Epidermal melanocyte (primary cell): ENCODE measurements at regions not wholly inside any gene's neighbourhood (a gene's known extent, or its start where the extent isn't known, plus 50 kb on each side); places are given as distances from the start of the nearest gene placed in this dataset.
"Not testable (repeated sequence)": the region's sequence is repeated elsewhere in the genome, so short reads cannot be mapped to it uniquely, and the experiment has no call there.

Experiments
- DNase-seq: peaks from one replicate; pipeline ENCODE4 v3.0.0; 2011; ENCODE audit warnings: low spot score; ENCODE audit not compliant: insufficient read length

DNA sequence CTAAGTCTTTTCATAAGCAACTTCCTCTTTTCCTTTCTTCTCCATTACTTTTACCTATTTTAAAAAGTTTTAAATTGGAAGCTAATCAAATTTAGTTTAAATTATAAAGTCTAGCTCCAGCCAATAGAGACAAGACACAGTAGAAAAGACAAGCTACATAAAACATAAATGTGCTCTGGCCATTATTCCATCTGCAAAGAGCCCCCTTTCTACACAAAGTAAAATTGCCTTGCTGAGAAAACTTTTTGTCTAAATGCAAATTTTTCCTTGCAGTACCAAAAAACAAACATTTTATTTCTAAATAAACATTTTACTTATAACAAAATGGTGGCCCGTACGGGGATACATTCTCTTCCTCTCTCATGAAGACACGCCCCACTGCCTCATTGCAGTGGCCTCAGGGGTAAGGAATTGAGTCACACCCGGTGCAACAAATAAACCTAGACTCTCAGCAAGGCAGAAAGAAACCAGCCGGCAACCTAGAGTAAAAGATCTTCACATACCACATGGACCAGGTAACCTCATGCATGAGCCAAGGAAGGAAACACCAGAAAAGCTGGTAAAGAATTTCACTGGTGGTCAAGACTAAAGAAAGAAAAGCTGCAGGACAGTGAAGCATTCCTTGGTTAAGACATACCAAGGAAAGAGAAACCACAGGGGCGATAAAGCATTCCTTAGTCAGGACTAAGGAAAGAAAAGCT lies 71.6 kb upstream of the ZNF746 start:
- no peak for DNase-seq

GRCh38 chr7:149568218-149568617 lies 70.6 kb upstream of the ZNF746 start:
- DNase-seq: no peak

GRCh38 chr7:149566103-149566502 lies 68.5 kb upstream of the ZNF746 start:
- no peak for DNase-seq

DNA sequence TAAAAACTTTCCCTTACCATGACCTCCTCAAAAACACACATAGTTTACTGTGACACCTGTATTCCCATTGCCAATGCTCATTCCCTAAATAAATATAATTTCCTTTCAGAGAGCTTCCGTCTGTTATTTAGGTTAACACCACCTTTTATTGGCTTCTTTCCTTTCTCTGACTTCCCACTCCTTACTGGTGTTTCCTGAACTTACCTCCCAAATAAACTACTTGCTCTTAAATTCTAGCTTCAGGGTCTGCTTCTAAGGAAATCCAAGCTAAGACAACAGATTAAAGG lies 67.4 kb upstream of the ZNF746 start:
- no peak for DNase-seq

DNA sequence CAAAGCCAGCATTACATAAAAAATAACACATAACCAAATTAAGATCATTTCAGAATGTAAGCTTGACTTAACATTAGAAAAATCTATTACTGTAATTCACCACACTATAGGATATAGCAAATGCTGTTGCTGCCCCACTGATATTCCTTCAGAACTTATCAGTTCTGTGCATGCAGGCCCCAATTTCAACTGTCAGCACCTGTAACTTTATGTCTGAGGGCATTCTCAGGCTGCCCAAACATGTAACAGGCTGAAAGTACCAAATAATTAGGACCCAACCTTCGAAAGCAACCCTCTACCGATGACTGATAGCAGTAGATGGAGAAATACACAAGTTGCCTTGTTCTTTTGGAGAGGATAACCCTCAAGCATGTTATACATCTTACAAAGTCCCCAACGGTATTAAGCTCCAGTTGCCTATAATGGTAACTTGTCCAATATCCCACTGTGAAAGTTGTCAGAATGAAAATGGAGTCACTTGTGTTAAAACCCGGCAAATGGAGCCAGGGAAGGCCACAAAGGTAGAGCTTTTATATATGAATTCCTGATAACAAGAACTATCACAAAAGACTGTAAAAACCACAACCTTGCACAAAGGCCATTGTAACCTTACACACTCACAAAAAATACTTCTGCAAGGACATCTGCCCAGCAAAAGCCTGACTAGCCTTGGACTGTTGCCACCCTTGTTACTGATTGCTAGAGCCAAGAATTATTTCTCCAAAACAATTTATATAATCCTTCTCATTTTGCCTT lies 66.9 kb upstream of the ZNF746 start:
- DNase-seq: no peak

DNA sequence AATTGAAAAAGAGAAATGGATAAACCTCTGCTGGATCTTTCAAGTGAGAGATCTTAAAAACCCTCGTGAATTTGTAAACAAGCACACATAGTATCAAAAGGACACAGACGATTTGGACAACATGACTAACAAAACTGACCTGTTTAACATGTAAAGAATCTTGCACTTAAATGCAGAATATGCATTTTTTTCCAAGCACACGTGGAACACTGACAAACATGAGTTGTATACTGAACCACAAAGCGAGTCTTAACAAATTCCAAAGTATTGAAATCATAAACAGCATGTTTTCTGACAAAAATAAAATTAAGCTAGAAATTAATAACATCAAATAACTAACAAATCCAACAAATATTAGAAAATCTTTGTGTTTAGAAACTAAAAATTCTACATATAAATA lies 65.0 kb upstream of the ZNF746 start:
- no peak for DNase-seq

DNA sequence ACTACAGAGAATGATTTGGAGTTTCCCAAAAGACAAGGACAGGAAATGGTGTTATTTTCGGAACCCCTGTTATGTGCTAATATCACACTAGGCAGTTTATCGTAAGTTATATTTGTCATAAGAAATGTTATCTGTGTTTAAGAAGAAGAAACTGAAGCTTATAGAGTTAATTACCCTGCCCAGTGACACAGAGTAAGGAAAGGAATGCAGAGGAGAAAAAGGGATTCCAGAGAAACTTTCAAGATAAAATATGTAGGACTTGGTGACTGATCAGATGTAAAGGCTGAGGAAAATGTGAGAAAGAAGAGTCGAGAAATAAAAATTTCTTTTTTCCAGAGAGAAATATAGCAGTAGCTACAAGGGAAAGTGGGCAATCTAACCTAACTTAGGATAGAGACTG lies 63.5 kb upstream of the ZNF746 start:
- no peak for DNase-seq

DNA sequence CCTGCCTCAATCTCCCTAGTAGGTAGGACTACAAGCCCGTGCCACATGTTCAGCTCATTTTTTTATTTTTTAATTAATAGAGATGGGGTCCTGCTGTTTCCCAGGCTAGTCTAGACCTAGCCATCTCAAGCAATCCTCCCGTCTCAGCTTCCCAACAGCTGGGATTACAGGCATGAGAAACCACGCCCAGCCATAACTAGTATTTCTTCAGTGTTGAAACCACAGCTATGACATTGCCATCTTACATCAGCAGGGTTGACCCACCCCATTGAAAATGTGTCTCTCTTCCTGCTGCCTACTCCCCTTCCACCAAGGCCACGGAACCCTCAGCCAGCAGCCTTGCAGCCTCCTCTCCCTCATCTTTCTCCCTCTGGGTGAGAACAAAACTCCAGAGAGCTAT lies 62.1 kb upstream of the ZNF746 start:
- DNase-seq: no peak

GRCh38 chr7:149558149-149558861 lies 60.7 kb upstream of the ZNF746 start:
- DNase-seq: no peak

DNA sequence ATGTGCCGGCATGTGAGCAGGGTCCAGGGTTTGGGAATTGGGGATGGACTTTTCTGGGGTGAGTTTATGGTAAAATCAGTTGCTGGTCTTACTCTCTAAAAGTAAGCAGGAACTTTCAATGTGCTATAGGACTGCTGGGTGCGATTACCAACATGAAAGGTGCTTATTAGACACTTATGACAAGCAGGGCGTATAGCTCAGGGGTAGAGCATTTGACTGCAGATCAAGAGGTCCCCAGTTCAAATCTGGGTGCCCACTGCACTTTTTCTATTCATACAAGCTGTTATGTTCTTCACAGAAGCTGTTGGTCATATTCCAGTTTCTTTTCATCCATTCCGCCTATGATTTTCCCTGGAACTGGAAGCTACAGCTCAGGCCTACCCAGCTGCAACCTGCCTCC lies 58.9 kb upstream of the ZNF746 start:
- not testable (repeated sequence) for DNase-seq

- not testable (repeated sequence) for DNase-seq
Observed at GRCh38 chr7:149554821-149555220, 57.2 kb upstream of the ZNF746 start.

- not testable (repeated sequence) for DNase-seq
Observed at GRCh38 chr7:149553991-149554390, 56.4 kb upstream of the ZNF746 start.

DNA sequence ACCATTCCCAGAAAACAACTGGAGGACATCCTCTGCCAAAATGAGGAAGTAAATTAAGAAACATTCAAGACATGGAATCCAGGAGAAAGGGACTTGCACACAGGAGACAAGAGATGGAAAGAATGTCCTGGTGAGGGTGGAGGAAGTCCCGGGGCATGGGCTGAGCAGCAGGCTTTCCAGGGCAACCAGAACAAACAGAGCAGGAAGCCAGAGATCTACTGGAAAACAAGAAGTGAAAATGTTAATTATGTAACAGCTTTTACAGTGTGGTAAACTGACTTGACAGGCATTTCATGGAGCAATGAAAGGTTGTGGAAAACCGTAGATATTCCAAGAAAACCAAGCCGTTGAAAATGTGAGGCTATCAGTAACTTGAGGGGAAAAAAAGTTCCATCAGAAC lies 55.2 kb upstream of the ZNF746 start:
- no peak for DNase-seq
